IMR-90 (cell line): ENCODE measurements at regions not wholly inside any gene's neighbourhood (a gene's known extent, or its start where the extent isn't known, plus 50 kb on each side); places are given as distances from the start of the nearest gene placed in this dataset.

Experiments used
- ATAC-seq: fragments of 200-7000 bp; cut with Tn5 transposase; 2 replicates; pipeline ENCODE4 v1.9.1; 2020; ENCODE audit warnings: low read depth, mild to moderate bottlenecking, moderate library complexity
- BruUV-seq: library from RNA; stranded (reverse); fragments of 400-500 nt; replicated peaks from 2 replicates; lab custom pipeline; 2021; lab: Mats Ljungman, UMichigan
- CTCF ChIA-PET: fragments of 300-600 bp; formaldehyde crosslinking; extraction: SDS; loops from one replicate; lab custom pipeline; 2021; ENCODE audit warnings: antibody characterized with exemption; lab: Yijun Ruan, JAX
- POLR2A ChIA-PET: fragments of 300-600 bp; sonication (Branson Sonifier 250); formaldehyde crosslinking; loops from one replicate; lab custom pipeline; 2022; ENCODE audit warnings: antibody characterized with exemption; ENCODE audit not compliant: unreplicated experiment; lab: Charles Lee
- DNase-seq: peaks from one replicate; pipeline ENCODE4 v3.0.0; 2013
- H2AFZ ChIP-seq: replicated peaks from 2 replicates; pipeline ENCODE3; 2013; ENCODE audit warnings: low read length, mild to moderate bottlenecking; ENCODE audit not compliant: poor library complexity
- H2AK5ac ChIP-seq: 2 replicates; pipeline ENCODE4 v1.6.1; 2013; ENCODE audit warnings: low read depth, low read length, inconsistent platforms
- H2AK9ac ChIP-seq: replicated peaks from 2 replicates; pipeline ENCODE3; 2013; ENCODE audit warnings: mild to moderate bottlenecking, low read depth, low read length, moderate library complexity; ENCODE audit not compliant: poor library complexity
- H2BK120ac ChIP-seq: 2 replicates; pipeline ENCODE4 v1.6.1; 2013; ENCODE audit warnings: low read depth, low read length, inconsistent platforms
- H2BK15ac ChIP-seq: 3 replicates; pipeline ENCODE4 v1.6.1; 2013; ENCODE audit warnings: low read depth, low read length, inconsistent platforms
- H2BK20ac ChIP-seq: 2 replicates; pipeline ENCODE4 v1.6.1; 2013; ENCODE audit warnings: low read depth, mild to moderate bottlenecking, inconsistent platforms, low read length, moderate library complexity
- H2BK5ac ChIP-seq: 2 replicates; pipeline ENCODE4 v1.6.1; 2013; ENCODE audit warnings: mild to moderate bottlenecking, low read depth, low read length, inconsistent platforms; ENCODE audit not compliant: poor library complexity, severe bottlenecking
- H3K14ac ChIP-seq: replicated peaks from 2 replicates; pipeline ENCODE4 v1.6.1; 2013; ENCODE audit warnings: low read depth, low read length, inconsistent platforms
- H3K18ac ChIP-seq: 2 replicates; pipeline ENCODE4 v1.6.1; 2013; ENCODE audit warnings: low read depth, low read length, control low read depth
- H3K23ac ChIP-seq: 2 replicates; pipeline ENCODE4 v1.6.1; 2013; ENCODE audit warnings: low read depth, low read length, inconsistent platforms
- H3K27ac ChIP-seq: 2 replicates; pipeline ENCODE4 v1.5.1; 2013; ENCODE audit warnings: mild to moderate bottlenecking, control low read depth, low read length; ENCODE audit not compliant: insufficient read depth
- H3K27me3 ChIP-seq: 2 replicates; pipeline ENCODE4 v1.6.1; 2013; ENCODE audit warnings: low read length; ENCODE audit not compliant: control insufficient read depth, insufficient read depth
- H3K36me3 ChIP-seq: 2 replicates; pipeline ENCODE4 v1.6.1; 2013; ENCODE audit warnings: low read length, mixed read lengths; ENCODE audit not compliant: control insufficient read depth, insufficient read depth
- H3K4ac ChIP-seq: 2 replicates; pipeline ENCODE4 v1.6.1; 2013; ENCODE audit warnings: low read depth, low read length, inconsistent platforms
- H3K4me1 ChIP-seq: 2 replicates; pipeline ENCODE4 v1.6.1; 2013; ENCODE audit warnings: low read length, mixed read lengths; ENCODE audit not compliant: control insufficient read depth, insufficient read depth
- H3K4me2 ChIP-seq: 2 replicates; pipeline ENCODE4 v1.6.1; 2013; ENCODE audit warnings: low read depth, mild to moderate bottlenecking, control low read depth, low read length, moderate library complexity
- H3K4me3 ChIP-seq: 2 replicates; pipeline ENCODE4 v1.5.1; 2013; ENCODE audit warnings: low read depth, mild to moderate bottlenecking, control low read depth, low read length, moderate library complexity; ENCODE audit not compliant: insufficient read depth
- H3K56ac ChIP-seq: 2 replicates; pipeline ENCODE4 v1.6.1; 2013; ENCODE audit warnings: low read length, inconsistent platforms; ENCODE audit not compliant: insufficient read depth; ENCODE audit errors: extremely low read depth
- H3K79me1 ChIP-seq, 2 experiments: 2 replicates each; pipeline ENCODE4 v1.6.1; 2013; ENCODE audit warnings: low read length in 2 of 2, inconsistent platforms in 1 of 2, low read depth in 1 of 2
- H3K9ac ChIP-seq: 2 replicates; pipeline ENCODE4 v1.6.1; 2013; ENCODE audit warnings: low read depth, low read length, control low read depth
- H3K9me1 ChIP-seq: 2 replicates; pipeline ENCODE4 v1.6.1; 2013; ENCODE audit warnings: low read length, inconsistent platforms; ENCODE audit not compliant: insufficient read depth
- H3K9me3 ChIP-seq: 2 replicates; pipeline ENCODE4 v1.6.1; 2013; ENCODE audit warnings: low read length; ENCODE audit not compliant: control insufficient read depth, insufficient read depth
- H4K20me1 ChIP-seq: 2 replicates; pipeline ENCODE4 v1.6.1; 2013; ENCODE audit warnings: low read length, inconsistent platforms; ENCODE audit not compliant: insufficient read depth
- H4K5ac ChIP-seq: 2 replicates; pipeline ENCODE4 v1.6.1; 2013; ENCODE audit warnings: mild to moderate bottlenecking, low read depth, low read length, control low read depth
- H4K8ac ChIP-seq, 2 experiments: 2 replicates each; pipeline ENCODE4 v1.6.1; 2013; ENCODE audit warnings: low read depth in 2 of 2, low read length in 2 of 2, control low read depth in 1 of 2, inconsistent platforms in 1 of 2
- H4K91ac ChIP-seq: 2 replicates; pipeline ENCODE4 v1.6.1; 2013; ENCODE audit warnings: low read depth, low read length, inconsistent platforms; ENCODE audit not compliant: insufficient read depth
- BHLHE40 ChIP-seq: fragments of 150-350 bp; IDR thresholded peaks from 2 replicates; pipeline ENCODE4 v1.6.1; 2016; ENCODE audit warnings: mild to moderate bottlenecking, low read depth, low read length
- CEBPB ChIP-seq: IDR thresholded peaks from 2 replicates; pipeline ENCODE4 v1.6.1; 2012; ENCODE audit warnings: low read depth, low read length, improper control_type of control experiment
- CHD1 ChIP-seq: IDR thresholded peaks from 2 replicates; pipeline ENCODE4 v1.6.1; 2012; ENCODE audit warnings: low read depth, low read length, improper control_type of control experiment
- CTCF ChIP-seq: conservative IDR thresholded peaks from 2 replicates; pipeline ENCODE4 v1.5.1; 2012; ENCODE audit warnings: mild to moderate bottlenecking, low read depth, low read length, improper control_type of control experiment
- ELK1 ChIP-seq: fragments of 150-350 bp; IDR thresholded peaks from 2 replicates; pipeline ENCODE4 v1.6.1; 2016; ENCODE audit warnings: low read depth, mild to moderate bottlenecking, low read length, moderate library complexity, borderline replicate concordance
- FOS ChIP-seq: fragments of 150-350 bp; IDR thresholded peaks from 2 replicates; pipeline ENCODE4 v1.6.1; 2016; ENCODE audit warnings: low read depth, low read length
- MAFK ChIP-seq: IDR thresholded peaks from 2 replicates; pipeline ENCODE4 v1.6.1; 2012; ENCODE audit warnings: low read depth, low read length, improper control_type of control experiment
- MAZ ChIP-seq: IDR thresholded peaks from 2 replicates; pipeline ENCODE4 v1.6.1; 2012; ENCODE audit warnings: low read depth, mild to moderate bottlenecking, low read length, improper control_type of control experiment, moderate library complexity, borderline replicate concordance
- MXI1 ChIP-seq: IDR thresholded peaks from 2 replicates; pipeline ENCODE4 v1.6.1; 2012; ENCODE audit warnings: low read depth, mild to moderate bottlenecking, low read length, moderate library complexity, borderline replicate concordance
- NFE2L2 ChIP-seq: fragments of 150-350 bp; IDR thresholded peaks from 2 replicates; pipeline ENCODE4 v1.6.1; 2016; ENCODE audit warnings: low read depth, mild to moderate bottlenecking, low read length
- POLR2A ChIP-seq: IDR thresholded peaks from 2 replicates; pipeline ENCODE4 v1.6.1; 2012; ENCODE audit warnings: mild to moderate bottlenecking, low read depth, low read length
- RAD21 ChIP-seq: IDR thresholded peaks from 2 replicates; pipeline ENCODE4 v1.6.1; 2012; ENCODE audit warnings: low read length, improper control_type of control experiment
- RCOR1 ChIP-seq: IDR thresholded peaks from 2 replicates; pipeline ENCODE4 v1.6.1; 2012; ENCODE audit warnings: mild to moderate bottlenecking, low read length, improper control_type of control experiment; ENCODE audit not compliant: insufficient replicate concordance
- RFX5 ChIP-seq: IDR thresholded peaks from 2 replicates; pipeline ENCODE4 v1.8.0; 2012; ENCODE audit warnings: low read depth, mild to moderate bottlenecking, low read length, moderate library complexity
- SMC3 ChIP-seq: fragments of 150-350 bp; IDR thresholded peaks from 2 replicates; pipeline ENCODE4 v1.6.1; 2016; ENCODE audit warnings: low read depth, mild to moderate bottlenecking, antibody characterized with exemption, low read length, moderate library complexity
- WGBS, 2 experiments: methylation state at CpG; one replicate each; pipeline versions ENCODE4 v1.1.5 to v1.1.7; 2013; ENCODE audit warnings: missing lambda C conversion rate in 2 of 2; ENCODE audit not compliant: insufficient read length in 1 of 2; ENCODE audit errors: extremely low coverage in 2 of 2; 5-methylcytosine and 5-hydroxymethylcytosine counted together
- dilution Hi-C: fragments of 300-500 bp; cut with HindIII; formaldehyde crosslinking; loops from one replicate; pipeline ENCODE4 v1.14.3; 2018; ENCODE audit warnings: low sequenced_read_pairs; ENCODE audit not compliant: unreplicated experiment
- in situ Hi-C: fragments of 300-500 bp; cut with MboI; formaldehyde crosslinking; loops from 3 replicates; pipeline ENCODE4 v1.14.3; 2019; ENCODE audit warnings: low sequenced_read_pairs, inconsistent platforms, mixed read lengths
- intact Hi-C: fragments of 100-400 bp; cut with micrococcal nuclease; formaldehyde crosslinking; loops from 2 replicates; pipeline ENCODE4 v1.10.0; 2022
- TF ChIP-seq, protein P1 (sequence below): fragments of 150-350 bp; IDR thresholded peaks from 2 replicates; pipeline ENCODE4 v1.6.1; 2017; ENCODE audit warnings: mild to moderate bottlenecking, antibody characterized with exemption, low read length, low read depth

DNA sequence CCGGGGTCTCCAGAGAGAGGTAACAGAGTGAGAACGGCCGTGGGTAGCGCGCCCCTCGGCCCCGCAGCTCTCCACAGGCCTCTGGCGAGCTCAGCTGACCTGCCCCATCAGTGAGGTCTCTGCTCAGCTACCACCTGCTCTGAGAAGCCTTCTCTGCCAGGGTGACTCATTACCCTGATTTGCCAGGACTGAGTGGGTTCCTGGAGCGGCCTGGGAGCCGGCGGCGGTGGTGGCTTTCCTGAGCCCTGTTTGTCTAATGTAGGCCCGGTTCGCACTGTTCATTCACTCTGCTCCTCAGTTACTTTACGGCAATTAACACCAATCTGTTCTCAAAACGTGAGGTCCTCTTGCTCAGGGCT is 351.0 kb upstream of the B3GAT1 start:
- in situ Hi-C loops, result no loop called here
- Histone ChIP-seq H3K18ac (no peak overlapping the region), H2BK15ac (no peak overlapping the region), H2BK120ac (no peak overlapping the region), H3K9ac (no peak overlapping the region), H3K36me3 (no peaks in the 10 kb centered on the region), H2BK20ac (no peak overlapping the region), H3K9me1 (no peaks in the 10 kb centered on the region), H4K5ac (no peak overlapping the region), H3K79me1 (no peaks in the 10 kb centered on the region), H3K4ac (no peak overlapping the region), H3K27ac (no peak overlapping the region), H3K4me1 (no peaks in the 10 kb centered on the region), H2BK5ac (no peak overlapping the region), H2AK9ac (no peak overlapping the region), H3K23ac (no peak overlapping the region), H2AFZ (no peak overlapping the region), H4K20me1 (no peaks in the 10 kb centered on the region), H2AK5ac (no peak overlapping the region), H3K4me2 (no peak overlapping the region), H3K14ac (no peak overlapping the region), H3K27me3 (no peaks in the 10 kb centered on the region), H4K91ac (no peak overlapping the region), H3K56ac (no peak overlapping the region), H3K9me3 (peaks cover 47% of the 10 kb centered on the region), H3K4me3 (no peak overlapping the region), H4K8ac (no peak overlapping the region)
- DNase-seq (no peak), ATAC-seq (no peak)
- WGBS, 2 experiments, result 79% methylated on average over 11 of the region's 16 CpGs; no CpG with 5 or more reads in 1 of the 2 experiments
- ChIA-PET POLR2A (no interaction called here), CTCF (no interaction called here)
- BruUV-seq, result no TSS peak
- dilution Hi-C loops, result no loop called here
- intact Hi-C loops, result no loop called here
- TF ChIP-seq ELK1, result no peak
- TF ChIP-seq RAD21, result no peak
- no peak for TF ChIP-seq CEBPB
- no peak for TF ChIP-seq NFE2L2
- TF ChIP-seq RCOR1, result no peak
- TF ChIP-seq CHD1, result no peak
- TF ChIP-seq, protein P1, sequence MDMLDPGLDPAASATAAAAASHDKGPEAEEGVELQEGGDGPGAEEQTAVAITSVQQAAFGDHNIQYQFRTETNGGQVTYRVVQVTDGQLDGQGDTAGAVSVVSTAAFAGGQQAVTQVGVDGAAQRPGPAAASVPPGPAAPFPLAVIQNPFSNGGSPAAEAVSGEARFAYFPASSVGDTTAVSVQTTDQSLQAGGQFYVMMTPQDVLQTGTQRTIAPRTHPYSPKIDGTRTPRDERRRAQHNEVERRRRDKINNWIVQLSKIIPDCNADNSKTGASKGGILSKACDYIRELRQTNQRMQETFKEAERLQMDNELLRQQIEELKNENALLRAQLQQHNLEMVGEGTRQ, result no peak
- TF ChIP-seq RFX5, result no peak
- no peak for TF ChIP-seq MXI1
- TF ChIP-seq CTCF, result no peak
- TF ChIP-seq FOS, result no peak
- no peak for TF ChIP-seq BHLHE40
- TF ChIP-seq SMC3, result no peak
- no peak for TF ChIP-seq MAFK
- TF ChIP-seq MAZ, result no peak
- no peak for TF ChIP-seq POLR2A
